SK-N-SH (cell line): ENCODE measurements at regions not wholly inside any gene's neighbourhood (a gene's known extent, or its start where the extent isn't known, plus 50 kb on each side); places are given as distances from the start of the nearest gene placed in this dataset.
A peak's percentile ranks its signal among the peaks of the same experiment; 100 is the strongest.

Experiments used
- CTCF ChIA-PET: fragments of 300-600, 350-600 bp; formaldehyde crosslinking; extraction: SDS; loops from one replicate; lab custom pipeline; 2021; lab: Yijun Ruan, JAX
- POLR2A ChIA-PET: fragments of 350-600 bp; sonication (Branson Sonifier 250); formaldehyde crosslinking; extraction: SDS; loops from one replicate; lab custom pipeline; 2020; ENCODE audit warnings: antibody characterized with exemption, inconsistent platforms; lab: Yijun Ruan, JAX
- DNase-seq: peaks from one replicate; pipeline ENCODE4 v3.0.0; 2012
- H2AFZ ChIP-seq: fragments of 200-600 bp; sonication (generic); 2 replicates; pipeline ENCODE4 v1.8.1; 2016; ENCODE audit warnings: antibody characterized with exemption, mild to moderate bottlenecking, low read depth
- H3F3A ChIP-seq: fragments of 200-600 bp; sonication (generic); replicated peaks from 2 replicates; pipeline ENCODE3; 2016; ENCODE audit warnings: antibody characterized with exemption, mild to moderate bottlenecking; ENCODE audit not compliant: insufficient read depth
- H3K27ac ChIP-seq, 2 experiments: fragments of 200-500 bp in 1 of 2; fragments of 200-600 bp in 1 of 2; sonication (Bioruptor generic) in 1 of 2; sonication (generic), shearing (Covaris generic) in 1 of 2; 2 replicates each; pipeline versions ENCODE4 v1.5.1 to v1.6.1; 2014 to 2016; ENCODE audit warnings: low read depth in 2 of 2, inconsistent platforms in 1 of 2, low read length in 1 of 2, mild to moderate bottlenecking in 1 of 2, mixed read lengths in 1 of 2
- H3K27me3 ChIP-seq: fragments of 200-600 bp; sonication (generic), shearing (Covaris generic); 2 replicates; pipeline ENCODE4 v1.6.1; 2016; ENCODE audit warnings: mixed run types; ENCODE audit not compliant: insufficient read depth
- H3K36me3 ChIP-seq, 2 experiments: fragments of 200-500 bp in 1 of 2; fragments of 200-600 bp in 1 of 2; sonication (Bioruptor generic) in 1 of 2; sonication (generic) in 1 of 2; replicated peaks in 1 of 2; 2 replicates each; pipeline versions ENCODE3 to v1.5.1; 2014 to 2016; ENCODE audit warnings: low read length in 1 of 2, mild to moderate bottlenecking in 1 of 2; ENCODE audit not compliant: insufficient read depth in 2 of 2, control insufficient read depth in 1 of 2
- H3K4me1 ChIP-seq, 2 experiments: fragments of 200-500 bp in 1 of 2; fragments of 200-600 bp in 1 of 2; sonication (Bioruptor generic) in 1 of 2; sonication (generic), shearing (Covaris generic) in 1 of 2; 2 replicates each; pipeline versions ENCODE4 v1.5.1 to v1.6.1; 2014 to 2016; ENCODE audit warnings: low read depth in 1 of 2, low read length in 1 of 2, mixed run types in 1 of 2; ENCODE audit not compliant: insufficient read depth in 2 of 2, control insufficient read depth in 1 of 2
- H3K4me2 ChIP-seq: fragments of 200-600 bp; sonication (generic), shearing (Covaris generic); 2 replicates; pipeline ENCODE4 v1.6.1; 2017; ENCODE audit warnings: mixed run types
- H3K4me3 ChIP-seq, 2 experiments: fragments of 200-500 bp in 1 of 2; fragments of 200-600 bp in 1 of 2; sonication (Bioruptor generic) in 1 of 2; sonication (generic), shearing (Covaris generic) in 1 of 2; 2 replicates each; pipeline versions ENCODE4 v1.5.1 to v1.8.1; 2014 to 2016; ENCODE audit warnings: low read depth in 2 of 2, inconsistent platforms in 1 of 2, low read length in 1 of 2, mild to moderate bottlenecking in 1 of 2, mixed read lengths in 1 of 2, moderate library complexity in 1 of 2
- H3K79me2 ChIP-seq: fragments of 200-600 bp; sonication (generic); 2 replicates; pipeline ENCODE4 v1.8.1; 2017; ENCODE audit warnings: mild to moderate bottlenecking; ENCODE audit not compliant: insufficient read depth
- H3K9ac ChIP-seq: fragments of 200-600 bp; sonication (generic); 2 replicates; pipeline ENCODE4 v1.6.1; 2017; ENCODE audit warnings: mixed run types
- H3K9me2 ChIP-seq: fragments of 200-600 bp; sonication (generic); 2 replicates; pipeline ENCODE4 v1.6.1; 2017; ENCODE audit warnings: mixed run types
- H3K9me3 ChIP-seq: fragments of 200-600 bp; sonication (generic); 2 replicates; pipeline ENCODE4 v1.6.1; 2017; ENCODE audit warnings: mixed run types, mild to moderate bottlenecking, moderate library complexity
- H4K20me1 ChIP-seq: fragments of 200-600 bp; sonication (generic); 2 replicates; pipeline ENCODE4 v1.6.1; 2017; ENCODE audit warnings: mild to moderate bottlenecking, mixed run types; ENCODE audit not compliant: insufficient read depth
- EZH2phosphoT487 ChIP-seq: fragments of 200-600 bp; sonication (generic); IDR thresholded peaks from 2 replicates; pipeline ENCODE4 v1.6.1; 2017; ENCODE audit warnings: low read depth, mixed run types, mild to moderate bottlenecking, antibody characterized with exemption, moderate library complexity, borderline replicate concordance
- FOXJ3 ChIP-seq: sonication (generic); formaldehyde crosslinking; IDR thresholded peaks from 2 replicates; pipeline ENCODE4 v1.5.1; 2020; ENCODE audit warnings: mild to moderate bottlenecking, missing genetic modification reagents
- FOXM1 ChIP-seq: IDR thresholded peaks from 2 replicates; pipeline ENCODE4 v1.4.0; 2012; ENCODE audit warnings: low read depth, mild to moderate bottlenecking
- POLR2AphosphoS5 ChIP-seq: IDR thresholded peaks from 2 replicates; pipeline ENCODE4 v1.6.1; 2012; ENCODE audit warnings: low read depth, low read length
- RAD21 ChIP-seq: IDR thresholded peaks from 2 replicates; pipeline ENCODE4 v1.6.1; 2012; ENCODE audit warnings: mild to moderate bottlenecking, low read length
- SIN3A ChIP-seq: IDR thresholded peaks from 2 replicates; pipeline ENCODE4 v1.6.1; 2012; ENCODE audit warnings: low read depth, mild to moderate bottlenecking, low read length, moderate library complexity, borderline replicate concordance
- SMC3 ChIP-seq: IDR thresholded peaks from 2 replicates; pipeline ENCODE4 v1.6.1; 2012; ENCODE audit warnings: low read depth, low read length, improper control_type of control experiment
- WGBS: methylation state at CpG from one replicate; pipeline ENCODE4 v1.1.6; 2017; ENCODE audit warnings: low lambda C conversion rate; 5-methylcytosine and 5-hydroxymethylcytosine counted together
- TF ChIP-seq, protein P1 (sequence below): IDR thresholded peaks from 2 replicates; pipeline ENCODE4; 2012
- TF ChIP-seq, protein P2 (sequence below): IDR thresholded peaks from 2 replicates; pipeline ENCODE4 v1.6.1; 2012; ENCODE audit warnings: mild to moderate bottlenecking, low read depth, low read length, moderate library complexity
- TF ChIP-seq, protein P3 (sequence below): fragments of 150-350 bp; IDR thresholded peaks from 2 replicates; pipeline ENCODE4 v1.6.1; 2017; ENCODE audit warnings: antibody characterized with exemption, low read length, low read depth, borderline replicate concordance

DNA sequence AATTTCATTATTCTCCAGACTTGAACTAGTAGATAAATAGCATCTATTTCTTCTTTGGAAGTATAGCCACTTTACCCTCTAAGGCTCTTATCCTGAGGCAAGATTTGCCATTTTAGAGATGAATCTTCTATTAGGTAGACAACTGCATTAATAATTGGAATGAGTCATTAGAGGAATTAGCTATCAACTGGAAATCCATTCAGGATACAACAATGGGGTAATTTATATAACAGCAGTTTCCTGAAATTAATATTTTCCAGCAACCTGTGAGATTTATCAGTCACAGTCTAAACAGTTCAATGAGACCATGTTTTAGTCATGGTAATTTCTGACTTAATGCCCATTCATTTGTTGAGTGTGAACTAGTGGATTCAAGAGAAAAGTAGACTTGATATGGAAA, 928.6 kb upstream of the MBL2 start:
- no peaks in the 10 kb centered on the region for H4K20me1 ChIP-seq
- no peaks in the 10 kb centered on the region for H3K27me3 ChIP-seq
- CTCF ChIA-PET: interaction anchor here (1.1 to 1.2 kb wide), 2 partner anchors 8 to 492 kb away, joined by 4 read pairs; no protein-coding TSS in a partner anchor
- POLR2A ChIA-PET: no interaction called here
- no peaks in the 10 kb centered on the region for H3F3A ChIP-seq
- no peaks in the 10 kb centered on the region for H3K9me3 ChIP-seq
- no peak overlapping the region for H3K9ac ChIP-seq
- H3K4me1 ChIP-seq: peaks cover 0 to 16% of the 10 kb centered on the region in 2 experiments; a peak in 2 of 4 replicates
- TF ChIP-seq EZH2phosphoT487: no peak
- TF ChIP-seq, protein P1, sequence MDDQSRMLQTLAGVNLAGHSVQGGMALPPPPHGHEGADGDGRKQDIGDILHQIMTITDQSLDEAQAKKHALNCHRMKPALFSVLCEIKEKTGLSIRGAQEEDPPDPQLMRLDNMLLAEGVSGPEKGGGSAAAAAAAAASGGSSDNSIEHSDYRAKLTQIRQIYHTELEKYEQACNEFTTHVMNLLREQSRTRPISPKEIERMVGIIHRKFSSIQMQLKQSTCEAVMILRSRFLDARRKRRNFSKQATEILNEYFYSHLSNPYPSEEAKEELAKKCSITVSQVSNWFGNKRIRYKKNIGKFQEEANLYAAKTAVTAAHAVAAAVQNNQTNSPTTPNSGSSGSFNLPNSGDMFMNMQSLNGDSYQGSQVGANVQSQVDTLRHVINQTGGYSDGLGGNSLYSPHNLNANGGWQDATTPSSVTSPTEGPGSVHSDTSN: no peak
- TF ChIP-seq, protein P2, sequence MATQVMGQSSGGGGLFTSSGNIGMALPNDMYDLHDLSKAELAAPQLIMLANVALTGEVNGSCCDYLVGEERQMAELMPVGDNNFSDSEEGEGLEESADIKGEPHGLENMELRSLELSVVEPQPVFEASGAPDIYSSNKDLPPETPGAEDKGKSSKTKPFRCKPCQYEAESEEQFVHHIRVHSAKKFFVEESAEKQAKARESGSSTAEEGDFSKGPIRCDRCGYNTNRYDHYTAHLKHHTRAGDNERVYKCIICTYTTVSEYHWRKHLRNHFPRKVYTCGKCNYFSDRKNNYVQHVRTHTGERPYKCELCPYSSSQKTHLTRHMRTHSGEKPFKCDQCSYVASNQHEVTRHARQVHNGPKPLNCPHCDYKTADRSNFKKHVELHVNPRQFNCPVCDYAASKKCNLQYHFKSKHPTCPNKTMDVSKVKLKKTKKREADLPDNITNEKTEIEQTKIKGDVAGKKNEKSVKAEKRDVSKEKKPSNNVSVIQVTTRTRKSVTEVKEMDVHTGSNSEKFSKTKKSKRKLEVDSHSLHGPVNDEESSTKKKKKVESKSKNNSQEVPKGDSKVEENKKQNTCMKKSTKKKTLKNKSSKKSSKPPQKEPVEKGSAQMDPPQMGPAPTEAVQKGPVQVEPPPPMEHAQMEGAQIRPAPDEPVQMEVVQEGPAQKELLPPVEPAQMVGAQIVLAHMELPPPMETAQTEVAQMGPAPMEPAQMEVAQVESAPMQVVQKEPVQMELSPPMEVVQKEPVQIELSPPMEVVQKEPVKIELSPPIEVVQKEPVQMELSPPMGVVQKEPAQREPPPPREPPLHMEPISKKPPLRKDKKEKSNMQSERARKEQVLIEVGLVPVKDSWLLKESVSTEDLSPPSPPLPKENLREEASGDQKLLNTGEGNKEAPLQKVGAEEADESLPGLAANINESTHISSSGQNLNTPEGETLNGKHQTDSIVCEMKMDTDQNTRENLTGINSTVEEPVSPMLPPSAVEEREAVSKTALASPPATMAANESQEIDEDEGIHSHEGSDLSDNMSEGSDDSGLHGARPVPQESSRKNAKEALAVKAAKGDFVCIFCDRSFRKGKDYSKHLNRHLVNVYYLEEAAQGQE: no peak
- TF ChIP-seq FOXM1: no peak
- no peak for TF ChIP-seq RAD21
- no peak for TF ChIP-seq FOXJ3 (CRISPR knock-in tag)
- no peak for TF ChIP-seq POLR2AphosphoS5
- TF ChIP-seq, protein P3, sequence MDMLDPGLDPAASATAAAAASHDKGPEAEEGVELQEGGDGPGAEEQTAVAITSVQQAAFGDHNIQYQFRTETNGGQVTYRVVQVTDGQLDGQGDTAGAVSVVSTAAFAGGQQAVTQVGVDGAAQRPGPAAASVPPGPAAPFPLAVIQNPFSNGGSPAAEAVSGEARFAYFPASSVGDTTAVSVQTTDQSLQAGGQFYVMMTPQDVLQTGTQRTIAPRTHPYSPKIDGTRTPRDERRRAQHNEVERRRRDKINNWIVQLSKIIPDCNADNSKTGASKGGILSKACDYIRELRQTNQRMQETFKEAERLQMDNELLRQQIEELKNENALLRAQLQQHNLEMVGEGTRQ: no peak
- TF ChIP-seq SIN3A: no peak
- TF ChIP-seq, all 33 proteins: peak for 0
- DNase-seq: no peak
- no peak overlapping the region for H3K4me3 ChIP-seq
- H3K36me3 ChIP-seq: no peaks in the 10 kb centered on the region
- no peaks in the 10 kb centered on the region for H3K79me2 ChIP-seq
- peak overlapping the region in 1 of 2 experiments; percentile 95; a peak in 2 of 4 replicates for H3K27ac ChIP-seq
- no peaks in the 10 kb centered on the region for H3K9me2 ChIP-seq
- H2AFZ ChIP-seq: no peak overlapping the region
- H3K4me2 ChIP-seq: no peak overlapping the region

DNA sequence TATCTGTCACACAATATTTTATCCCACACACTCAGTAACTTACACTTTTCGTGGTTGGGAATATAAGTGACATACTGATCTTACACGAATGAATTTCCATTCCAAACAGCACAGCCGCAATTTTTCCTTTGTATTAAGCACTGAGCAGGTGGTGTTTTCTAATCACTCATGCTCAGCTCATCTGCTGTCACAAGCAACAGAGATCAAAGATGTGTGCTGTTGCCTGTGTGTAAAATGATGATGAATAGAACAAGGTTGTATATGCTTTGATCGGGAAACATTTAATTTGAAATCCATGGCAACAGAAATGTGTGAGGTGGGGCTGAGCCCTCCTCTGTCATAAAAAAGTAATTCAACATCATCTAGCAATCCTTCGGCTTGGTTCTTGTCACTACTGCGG, 927.7 kb upstream of the MBL2 start:
- TF ChIP-seq SMC3: no peak
- Histone ChIP-seq H3K27ac (peak overlapping the region in 1 of 2 experiments; percentile 95; a peak in 2 of 4 replicates), H3K79me2 (no peaks in the 10 kb centered on the region), H3K4me3 (no peak overlapping the region), H4K20me1 (no peaks in the 10 kb centered on the region), H3K4me1 (peaks cover 0 to 16% of the 10 kb centered on the region in 2 experiments; a peak in 2 of 4 replicates), H3F3A (no peaks in the 10 kb centered on the region), H3K9me3 (no peaks in the 10 kb centered on the region), H3K9me2 (no peaks in the 10 kb centered on the region), H3K27me3 (no peaks in the 10 kb centered on the region), H3K9ac (no peak overlapping the region), H3K4me2 (no peak overlapping the region), H2AFZ (no peak overlapping the region), H3K36me3 (no peaks in the 10 kb centered on the region)
- POLR2A ChIA-PET: no interaction called here
- 43% methylated on average over 6 of the region's 6 CpGs for WGBS
- no peak for DNase-seq
- CTCF ChIA-PET: interaction anchor here (1.2 kb wide), 1 partner anchor 491 kb away, joined by 4 read pairs; no protein-coding TSS in a partner anchor
